Brain pericyte (primary cell): ENCODE measurements at regions not wholly inside any gene's neighbourhood (a gene's known extent, or its start where the extent isn't known, plus 50 kb on each side); places are given as distances from the start of the nearest gene placed in this dataset.
"Not testable (repeated sequence)": the region's sequence is repeated elsewhere in the genome, so short reads cannot be mapped to it uniquely, and the experiment has no call there.

Experiments used
- DNase-seq: peaks from one replicate; pipeline ENCODE4 v3.0.0-alpha.2; 2012; ENCODE audit warnings: low read depth, low spot score

DNA sequence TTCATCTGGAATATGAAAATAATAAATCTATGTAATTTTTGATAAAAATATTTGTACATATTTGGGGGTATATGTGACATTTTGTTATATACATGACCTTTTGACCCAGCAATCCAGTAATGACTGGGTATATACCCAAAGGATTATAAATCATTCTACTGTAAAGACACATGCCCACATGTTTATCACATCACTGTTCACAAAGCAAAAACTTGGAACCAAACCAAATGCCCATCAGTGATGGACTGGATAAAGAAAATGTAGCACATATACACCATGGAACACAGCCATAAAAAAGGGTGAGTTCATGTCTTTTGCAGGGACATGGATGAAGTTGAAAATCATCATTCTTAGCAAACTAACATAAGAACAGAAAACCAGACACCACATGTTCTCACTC is 472.1 kb upstream of the DDX18 start:
- no peak for DNase-seq

- DNase-seq: no peak
These were observed 464.8 kb upstream of the DDX18 start for GRCh38 chr2:117349687-117350086.

DNA sequence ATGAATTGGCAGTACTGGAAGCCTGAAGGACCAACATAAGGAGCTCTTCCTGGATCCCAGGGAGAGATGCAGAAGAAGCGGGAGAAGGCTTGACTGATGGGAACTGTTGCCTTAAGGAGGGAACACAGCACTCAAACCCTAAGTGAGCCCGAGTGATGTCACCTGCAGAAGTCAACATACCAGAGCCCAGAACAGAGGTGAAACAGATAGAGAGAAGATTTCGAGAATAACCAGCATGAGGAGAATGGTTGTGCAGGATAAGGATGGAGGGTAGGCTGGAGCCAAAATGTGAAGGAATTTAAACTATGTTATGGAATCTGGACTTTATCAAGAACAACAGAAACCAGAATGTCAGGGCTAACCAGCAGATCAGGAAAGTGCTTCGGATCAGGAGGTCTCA is 463.1 kb upstream of the DDX18 start:
- no peak for DNase-seq

- DNase-seq: no peak
These were observed 455.1 kb upstream of the DDX18 start for GRCh38 chr2:117359266-117359914.

- DNase-seq: no peak
These were observed 453.9 kb upstream of the DDX18 start for GRCh38 chr2:117360586-117360985.

DNA sequence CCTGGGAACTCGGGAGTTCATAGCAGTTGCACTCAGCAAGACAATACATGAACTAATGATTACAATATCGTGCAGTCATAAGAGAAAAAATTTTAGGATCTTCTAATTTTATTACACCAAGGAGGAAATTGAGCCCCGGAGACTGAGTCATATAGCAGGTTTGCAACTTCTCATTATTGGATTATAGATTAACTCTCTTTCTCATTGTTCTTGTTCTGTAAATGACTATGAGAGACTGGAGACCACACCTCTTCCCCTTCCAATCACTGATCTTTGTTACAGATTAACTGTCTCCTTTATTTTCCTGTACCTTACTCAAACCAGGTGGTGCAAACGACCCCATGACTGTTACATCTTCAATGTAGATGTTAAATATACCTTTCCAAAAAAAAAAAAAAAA is 435.8 kb upstream of the DDX18 start:
- DNase-seq: no peak

DNA sequence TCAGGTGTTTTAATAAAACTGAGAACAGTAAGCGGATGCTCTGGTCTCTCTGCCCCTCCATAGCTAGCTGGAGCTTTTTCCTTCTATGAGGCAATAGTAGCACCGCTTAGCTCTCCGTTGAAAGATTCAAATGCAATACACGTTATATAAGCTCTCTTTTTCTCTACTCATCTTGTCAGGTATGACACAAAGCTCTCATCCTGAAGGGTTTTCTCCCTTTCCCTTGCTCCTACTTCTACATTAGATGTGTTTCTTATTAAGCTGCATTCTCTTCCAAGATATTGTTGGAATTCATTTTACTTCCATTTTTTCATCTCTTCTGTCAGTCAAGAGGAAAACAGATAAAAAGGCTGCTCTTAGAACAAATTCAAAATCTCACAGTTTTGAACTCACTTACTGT is 434.6 kb upstream of the DDX18 start:
- no peak for DNase-seq

- not testable (repeated sequence) for DNase-seq
These were observed 430.5 kb upstream of the DDX18 start for GRCh38 chr2:117383997-117384396.

DNA sequence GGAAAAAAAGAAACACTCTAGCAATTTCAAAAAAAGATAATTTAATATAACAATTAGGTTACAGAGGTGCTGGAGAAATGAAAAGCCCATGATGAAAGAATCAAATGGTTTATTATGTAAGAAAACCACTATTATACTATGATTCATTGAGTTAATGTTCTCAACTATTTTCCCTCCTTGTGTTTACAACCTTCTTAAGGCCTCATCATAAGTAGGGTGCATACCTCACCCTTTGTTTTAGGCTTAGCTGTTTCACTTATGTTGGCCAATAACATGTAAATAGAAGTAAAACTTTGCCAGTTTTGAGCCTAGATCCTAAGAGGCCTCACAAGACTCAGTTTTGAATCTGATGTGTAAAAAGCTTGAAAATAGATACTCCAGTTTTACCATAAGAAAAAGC is 418.3 kb upstream of the DDX18 start:
- no peak for DNase-seq

DNA sequence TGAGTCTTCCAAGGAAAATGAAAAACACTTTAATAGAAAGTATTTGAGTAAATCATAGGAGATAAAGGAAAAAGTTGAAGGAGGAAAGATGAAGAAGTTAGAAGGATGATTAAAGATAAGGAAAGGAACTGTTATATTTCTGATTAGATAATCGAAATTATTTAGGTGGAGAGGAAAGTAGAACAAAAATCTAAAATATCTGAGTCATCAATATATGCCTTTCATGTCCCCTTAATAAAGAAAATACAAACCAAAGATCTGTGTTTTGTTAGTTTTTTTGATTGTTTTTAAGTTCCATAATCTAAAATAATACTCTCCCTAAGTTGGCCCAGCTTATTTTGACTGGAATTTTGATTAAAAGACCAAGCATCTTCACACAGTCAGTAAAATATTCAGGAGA is 412.9 kb upstream of the DDX18 start:
- no peak for DNase-seq

GRCh38 chr2:117406443-117406842 is 408.0 kb upstream of the DDX18 start:
- DNase-seq: no peak

DNA sequence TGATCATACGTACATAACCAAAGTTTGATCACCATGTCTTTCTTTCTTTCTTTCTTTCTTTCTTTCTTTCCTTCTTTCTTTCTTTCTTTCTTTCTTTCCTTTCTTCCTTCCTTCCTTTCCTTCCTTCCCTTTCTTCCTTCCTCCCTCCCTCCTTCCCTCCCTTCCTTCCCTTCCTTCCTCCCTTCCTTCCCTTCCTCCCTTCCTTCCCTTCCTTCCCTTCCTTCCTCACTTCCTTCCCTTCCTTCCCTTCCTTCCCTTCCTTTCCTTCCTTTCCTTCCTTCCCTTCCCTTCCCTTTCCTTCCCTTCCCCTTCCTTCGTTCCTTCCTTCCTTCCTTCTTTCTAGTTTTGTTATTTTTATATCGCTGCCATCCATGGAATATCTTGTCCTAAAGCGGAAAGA is 406.7 kb upstream of the DDX18 start:
- no peak for DNase-seq

DNA sequence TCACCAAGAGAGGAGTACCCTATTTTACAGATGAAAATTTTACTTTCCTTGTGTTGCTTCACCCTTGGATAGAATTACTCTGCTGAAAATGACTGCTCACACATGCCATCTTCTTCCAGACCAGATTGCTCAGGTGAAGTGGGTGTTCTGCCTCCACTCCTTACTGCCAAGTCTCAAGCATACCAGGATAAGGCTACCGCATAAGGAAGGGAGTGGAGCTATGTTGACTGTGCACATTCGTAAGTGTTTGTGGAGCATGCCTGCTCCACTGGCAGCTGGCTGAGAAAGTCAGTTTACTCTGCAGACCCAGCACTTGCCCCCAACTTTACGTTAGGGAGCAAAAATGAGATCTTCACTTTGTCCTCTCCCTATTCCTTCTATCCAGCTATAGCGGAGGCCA is 405.0 kb upstream of the DDX18 start:
- DNase-seq: no peak

DNA sequence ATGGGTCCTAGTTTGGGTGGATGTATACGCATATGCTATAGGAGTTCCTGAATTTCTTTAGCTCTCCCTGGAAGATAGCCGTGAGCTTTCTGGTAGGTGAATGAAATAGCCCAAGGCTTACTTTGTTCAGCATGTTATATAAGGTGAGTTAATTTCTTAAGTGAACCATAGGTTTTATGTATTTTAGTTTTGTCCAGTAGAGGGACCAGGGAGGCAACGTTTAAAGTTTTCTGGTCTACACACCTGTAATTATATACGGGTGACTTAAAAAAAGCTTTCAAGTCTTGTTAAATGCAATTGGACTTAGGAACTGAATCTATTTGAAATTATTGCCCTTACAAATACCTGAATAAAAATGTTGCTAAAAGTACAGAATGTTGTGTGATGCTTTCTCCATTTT is 402.5 kb upstream of the DDX18 start:
- DNase-seq: no peak

- no peak for DNase-seq
These were observed 381.7 kb upstream of the DDX18 start for GRCh38 chr2:117432746-117433145.

DNA sequence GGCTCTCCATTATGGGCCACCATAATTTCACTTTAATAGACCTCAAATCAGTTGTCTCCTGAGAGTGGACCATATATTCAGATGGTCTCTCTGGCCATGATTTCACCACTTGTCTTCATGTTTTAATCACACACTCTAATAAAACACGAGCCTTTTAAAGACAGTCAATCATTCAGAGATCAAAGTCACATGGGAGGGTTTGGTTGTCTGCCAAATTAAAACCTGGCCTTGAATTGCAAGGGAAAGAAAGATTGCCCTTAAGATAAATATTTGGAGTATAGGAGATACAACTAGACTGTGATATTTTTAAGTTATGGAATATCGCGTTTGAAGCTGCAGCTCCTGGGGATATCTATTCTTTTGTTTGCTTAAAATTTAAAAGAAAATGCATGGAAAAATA is 377.8 kb upstream of the DDX18 start:
- DNase-seq: no peak

GRCh38 chr2:117470311-117471095 is 344.0 kb upstream of the DDX18 start:
- no peak for DNase-seq

DNA sequence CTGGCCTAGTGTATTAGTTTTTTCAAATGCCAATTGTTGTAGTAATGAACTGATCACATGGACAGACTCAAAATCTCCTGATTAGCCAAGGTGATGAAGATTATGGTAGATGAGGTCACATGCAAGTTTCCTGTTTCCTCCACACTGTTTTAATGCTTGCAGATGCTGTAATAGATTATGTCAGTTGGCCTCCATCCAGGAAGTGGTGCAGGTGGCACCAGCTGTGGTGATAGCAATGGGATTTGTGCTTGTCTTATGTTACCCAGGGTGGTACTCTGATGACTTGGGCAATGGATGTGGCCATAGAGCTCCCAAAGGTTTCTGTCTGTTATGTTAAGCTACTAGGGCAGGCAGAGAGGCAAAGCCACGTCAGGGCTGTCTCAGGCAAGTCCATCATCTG is 332.9 kb upstream of the DDX18 start:
- DNase-seq: no peak

DNA sequence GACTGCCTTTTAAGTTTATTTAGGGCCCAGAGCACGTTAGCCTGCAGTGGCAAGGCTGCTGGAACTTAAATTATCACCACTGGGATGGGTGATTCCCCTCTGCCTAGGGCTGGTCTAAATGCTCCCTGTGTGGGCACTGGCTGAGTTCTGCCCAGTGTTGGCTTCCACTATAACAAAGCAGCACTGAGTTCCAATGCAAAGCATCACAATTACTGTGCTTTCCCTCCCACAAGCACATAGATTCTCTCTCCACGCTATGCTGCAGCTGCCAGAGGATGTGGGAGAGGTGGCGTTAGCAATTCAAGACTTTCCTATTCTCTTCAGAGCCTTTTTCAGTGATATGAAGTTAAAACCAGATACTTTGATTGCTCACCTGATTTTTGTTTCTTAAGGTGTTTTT is 328.9 kb upstream of the DDX18 start:
- no peak for DNase-seq

DNA sequence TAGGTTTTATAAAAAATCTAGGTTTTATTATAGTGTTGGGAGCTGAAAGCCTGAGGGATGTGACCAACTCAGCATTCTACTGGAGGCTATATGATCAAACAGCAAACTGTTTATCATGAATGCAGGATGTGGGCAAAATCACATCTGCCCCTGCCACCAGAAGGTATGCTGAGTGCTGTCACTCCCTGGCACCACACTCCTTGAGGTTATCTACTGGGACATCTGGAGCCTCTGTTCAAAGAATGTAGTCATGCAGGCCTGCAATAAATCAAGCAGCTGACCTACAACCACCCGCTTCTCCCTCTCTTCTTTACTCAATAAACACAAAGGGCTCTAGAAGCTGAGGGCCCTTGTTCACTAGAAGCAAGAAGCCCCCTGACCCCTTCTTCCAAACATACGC is 328.4 kb upstream of the DDX18 start:
- no peak for DNase-seq

GRCh38 chr2:117492209-117492851 is 322.2 kb upstream of the DDX18 start:
- DNase-seq: no peak

- DNase-seq: no peak
These were observed 313.8 kb upstream of the DDX18 start for GRCh38 chr2:117500721-117501120.

DNA sequence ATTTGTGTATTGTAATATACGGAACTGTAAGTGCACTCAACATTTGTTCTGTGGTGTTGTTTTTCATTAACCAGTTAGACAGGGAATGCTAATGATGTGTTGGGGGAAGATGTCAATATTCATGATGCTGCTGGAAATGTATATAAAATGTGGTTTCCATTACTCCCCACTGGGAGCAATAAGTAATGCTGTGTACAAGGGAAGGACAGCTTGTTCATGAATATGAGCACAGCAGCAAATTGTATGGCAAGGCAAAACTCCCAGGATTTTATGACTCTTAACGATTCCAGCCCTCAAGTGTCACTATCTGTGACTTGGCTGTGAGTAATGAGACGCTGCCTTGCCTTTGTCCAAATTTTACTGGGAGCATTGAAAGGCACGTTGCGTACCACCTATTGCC is 312.4 kb upstream of the DDX18 start:
- DNase-seq: no peak
